Astrocyte of the spinal cord (primary cell): ENCODE measurements at regions not wholly inside any gene's neighbourhood (a gene's known extent, or its start where the extent isn't known, plus 50 kb on each side); places are given as distances from the start of the nearest gene placed in this dataset.

Experiments used
- DNase-seq: peaks from one replicate; pipeline ENCODE4 v3.0.0; 2011; ENCODE audit warnings: low read depth, low spot score
- H3K4me3 ChIP-seq: 2 replicates; pipeline ENCODE4 v1.5.1; 2011; ENCODE audit warnings: low read depth, mild to moderate bottlenecking, low read length, moderate library complexity
- in situ Hi-C: cut with HindIII; loops from 2 replicates; pipeline ENCODE4 v1.10.0; 2017; ENCODE audit warnings: low sequenced_read_pairs
- TF ChIP-seq, protein P1 (sequence below): IDR thresholded peaks from 2 replicates; pipeline ENCODE4 v1.5.1; 2012; ENCODE audit warnings: low read depth, mild to moderate bottlenecking, low read length, inconsistent platforms

DNA sequence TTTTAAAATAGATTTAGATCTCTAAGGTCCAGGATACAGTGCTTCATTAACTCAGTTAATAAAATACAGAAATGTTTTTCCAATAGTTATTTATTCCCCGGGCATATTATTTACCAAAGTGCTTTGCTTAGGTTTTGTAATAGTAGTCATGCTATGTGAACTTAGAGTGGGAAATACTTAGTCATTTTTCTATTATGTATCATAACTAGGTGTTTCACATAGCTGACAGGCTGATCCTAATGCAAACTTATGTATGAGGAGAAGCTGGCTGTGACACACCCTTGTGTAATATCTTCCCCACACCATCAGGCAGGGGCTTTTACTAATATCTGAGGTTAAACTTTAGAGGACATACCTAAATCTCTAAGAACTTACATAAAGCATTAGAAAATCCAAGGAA lies 277.7 kb upstream of the RIMS1 start:
- no peak overlapping the region for H3K4me3 ChIP-seq
- in situ Hi-C loops = no loop called here
- TF ChIP-seq, protein P1, sequence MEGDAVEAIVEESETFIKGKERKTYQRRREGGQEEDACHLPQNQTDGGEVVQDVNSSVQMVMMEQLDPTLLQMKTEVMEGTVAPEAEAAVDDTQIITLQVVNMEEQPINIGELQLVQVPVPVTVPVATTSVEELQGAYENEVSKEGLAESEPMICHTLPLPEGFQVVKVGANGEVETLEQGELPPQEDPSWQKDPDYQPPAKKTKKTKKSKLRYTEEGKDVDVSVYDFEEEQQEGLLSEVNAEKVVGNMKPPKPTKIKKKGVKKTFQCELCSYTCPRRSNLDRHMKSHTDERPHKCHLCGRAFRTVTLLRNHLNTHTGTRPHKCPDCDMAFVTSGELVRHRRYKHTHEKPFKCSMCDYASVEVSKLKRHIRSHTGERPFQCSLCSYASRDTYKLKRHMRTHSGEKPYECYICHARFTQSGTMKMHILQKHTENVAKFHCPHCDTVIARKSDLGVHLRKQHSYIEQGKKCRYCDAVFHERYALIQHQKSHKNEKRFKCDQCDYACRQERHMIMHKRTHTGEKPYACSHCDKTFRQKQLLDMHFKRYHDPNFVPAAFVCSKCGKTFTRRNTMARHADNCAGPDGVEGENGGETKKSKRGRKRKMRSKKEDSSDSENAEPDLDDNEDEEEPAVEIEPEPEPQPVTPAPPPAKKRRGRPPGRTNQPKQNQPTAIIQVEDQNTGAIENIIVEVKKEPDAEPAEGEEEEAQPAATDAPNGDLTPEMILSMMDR = no peak
- DNase-seq = no peak

DNA sequence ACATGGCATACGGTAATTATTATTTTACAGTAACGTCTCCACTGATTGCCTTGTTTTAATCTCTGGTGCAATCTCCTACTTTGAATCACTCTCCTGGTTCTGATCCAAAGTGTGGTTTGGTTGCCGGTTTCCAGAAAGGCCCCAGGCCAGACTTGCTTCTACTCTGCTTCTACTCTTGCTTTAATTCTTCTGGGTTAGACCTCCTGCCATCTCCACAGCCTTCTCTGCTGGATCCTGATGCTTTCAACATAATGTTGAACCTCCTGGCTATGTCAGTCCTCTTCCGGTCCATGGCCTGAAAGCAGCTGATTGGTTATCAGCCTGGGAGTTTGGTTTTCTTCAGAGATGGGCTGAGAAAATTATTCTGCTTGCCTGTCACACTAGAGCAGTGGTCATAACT lies 266.5 kb upstream of the RIMS1 start:
- in situ Hi-C loops = no loop called here
- H3K4me3 ChIP-seq = no peak overlapping the region
- no peak for DNase-seq
- TF ChIP-seq, protein P1 = no peak

DNA sequence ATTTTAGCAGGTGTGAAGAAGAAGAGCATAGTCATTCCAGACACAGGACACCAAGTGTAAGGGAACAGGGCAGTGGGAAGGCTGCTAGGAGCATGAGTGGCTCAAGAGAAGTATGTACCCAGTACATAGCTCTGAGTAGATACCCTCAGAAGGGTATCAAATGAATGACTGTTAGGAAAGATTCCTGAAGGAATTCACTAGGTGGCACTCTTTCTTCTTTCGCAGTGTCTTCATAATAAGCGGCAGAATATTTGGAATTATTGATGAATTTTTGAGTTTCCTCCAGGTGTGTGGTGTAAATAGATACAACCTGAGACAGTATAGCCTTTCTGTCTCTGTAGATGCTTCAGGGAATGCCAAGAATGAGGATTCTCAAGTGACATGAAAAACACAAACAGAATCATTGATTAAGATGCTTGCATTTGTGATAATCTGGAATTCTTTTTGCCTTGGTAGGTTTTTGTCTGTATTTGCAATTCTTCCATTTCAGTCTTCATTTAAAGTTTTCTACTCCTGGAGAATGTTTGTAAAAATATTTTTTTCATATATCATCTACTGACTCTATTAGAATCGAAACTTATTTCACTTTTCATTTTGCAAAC lies 264.3 kb upstream of the RIMS1 start:
- in situ Hi-C loops = no loop called here
- peak; percentile 30 for DNase-seq
- TF ChIP-seq, protein P1 = peak; percentile 63
- H3K4me3 ChIP-seq = no peak overlapping the region

- in situ Hi-C loops = no loop called here
- no peak overlapping the region for H3K4me3 ChIP-seq
- no peak for DNase-seq
- TF ChIP-seq, protein P1 = no peak
Measured at GRCh38 chr6:71642120-71642519, 244.2 kb upstream of the RIMS1 start.

DNA sequence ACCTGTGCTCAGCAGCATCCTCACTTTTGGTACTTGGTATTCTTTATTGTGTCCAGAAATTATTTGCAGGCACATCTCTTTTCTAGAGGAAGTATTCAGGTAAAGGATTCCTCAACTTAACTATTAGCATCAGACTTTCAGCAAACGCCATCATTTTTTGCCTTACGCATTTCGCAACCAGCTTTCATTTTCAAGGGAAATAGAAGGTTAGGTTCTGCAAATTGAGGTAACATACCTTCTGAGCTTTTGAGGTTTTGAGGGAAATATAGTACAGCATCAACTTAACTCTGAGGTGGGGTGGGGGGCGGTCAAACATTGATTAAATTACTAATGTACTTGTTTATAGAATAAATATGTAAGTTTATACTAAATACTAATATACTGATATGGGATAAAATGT lies 243.6 kb upstream of the RIMS1 start:
- DNase-seq = no peak
- in situ Hi-C loops = no loop called here
- TF ChIP-seq, protein P1 = no peak
- H3K4me3 ChIP-seq = no peak overlapping the region

GRCh38 chr6:71645299-71645698 lies 241.1 kb upstream of the RIMS1 start:
- H3K4me3 ChIP-seq = no peak overlapping the region
- TF ChIP-seq, protein P1 = no peak
- DNase-seq = no peak
- in situ Hi-C loops = no loop called here

DNA sequence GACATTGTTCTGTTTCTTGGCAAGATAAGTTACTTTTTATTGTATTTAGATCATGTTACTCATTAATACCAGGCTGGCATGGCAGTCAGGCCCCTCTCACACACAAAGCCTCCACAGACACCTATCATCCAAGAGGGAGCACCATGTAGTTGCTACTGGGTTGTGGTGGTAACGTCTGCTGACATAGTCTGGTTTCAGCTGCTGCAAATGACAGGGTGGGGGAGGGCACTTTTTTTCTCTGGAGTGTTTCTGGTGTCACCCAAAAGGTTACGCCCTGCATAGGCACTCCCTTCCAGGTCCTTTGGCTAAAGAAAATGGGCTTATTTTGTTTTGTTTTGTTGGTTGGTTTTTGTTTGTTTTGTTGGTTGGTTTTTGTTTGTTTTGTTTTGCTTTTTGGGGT lies 236.4 kb upstream of the RIMS1 start:
- DNase-seq = no peak
- in situ Hi-C loops = no loop called here
- TF ChIP-seq, protein P1 = no peak
- H3K4me3 ChIP-seq = no peak overlapping the region
